ENCODE measurements at regions not wholly inside any gene's neighbourhood (a gene's known extent, or its start where the extent isn't known, plus 50 kb on each side); places are given as distances from the start of the nearest gene placed in this dataset.

- H2AFZ ChIP-seq (ENCODE audit: low read depth, low read length, severe bottlenecking): no peak overlapping the region
- H3K36me3 ChIP-seq (ENCODE audit: low read length): no peaks in the 10 kb centered on the region
- H3K4me2 ChIP-seq (ENCODE audit: low read depth, low read length, poor library complexity, severe bottlenecking): no peak overlapping the region
- H3K27ac ChIP-seq (ENCODE audit: low read depth, low read length): no peak overlapping the region
- TF ChIP-seq EZH2phosphoT487 (conservative IDR thresholded peaks at IDR 0.05; ENCODE audit: low read length) (no peak), CTCF (IDR thresholded peaks at IDR 0.05; ENCODE audit: insufficient read depth, low read length, poor library complexity, severe bottlenecking) (no peak)
- H3K9me2 ChIP-seq (replicated peaks; ENCODE audit: insufficient read depth, low read length): no peaks in the 10 kb centered on the region
- no peaks in the 10 kb centered on the region for H3K79me2 ChIP-seq (ENCODE audit: insufficient read depth, low read length)
- H4K20me1 ChIP-seq (ENCODE audit: low read depth, low read length): no peaks in the 10 kb centered on the region
- H3K9ac ChIP-seq (ENCODE audit: low read length): no peak overlapping the region
- H3K4me3 ChIP-seq (ENCODE audit: insufficient read depth, low read length, poor library complexity, severe bottlenecking): no peak overlapping the region
- no peaks in the 10 kb centered on the region for H3F3A ChIP-seq (ENCODE audit: insufficient read depth)
- no peaks in the 10 kb centered on the region for H3K27me3 ChIP-seq (ENCODE audit: low read length)
- no peaks in the 10 kb centered on the region for H3K9me3 ChIP-seq (ENCODE audit: insufficient read depth, low read length)
Observed at GRCh38 chr17:71176928-71177443, 943.8 kb upstream of the SOX9 start.

GRCh38 chr17:71180801-71181385 is 939.9 kb upstream of the SOX9 start:
- H3K79me2 ChIP-seq (ENCODE audit: insufficient read depth, low read length): no peaks in the 10 kb centered on the region
- H3K27me3 ChIP-seq (ENCODE audit: low read length): no peaks in the 10 kb centered on the region
- no peaks in the 10 kb centered on the region for H4K20me1 ChIP-seq (ENCODE audit: low read depth, low read length)
- TF ChIP-seq EZH2phosphoT487 (conservative IDR thresholded peaks at IDR 0.05; ENCODE audit: low read length): no peak
- no peak for TF ChIP-seq CTCF (IDR thresholded peaks at IDR 0.05; ENCODE audit: insufficient read depth, low read length, poor library complexity, severe bottlenecking)
- H3K27ac ChIP-seq (ENCODE audit: low read depth, low read length): no peak overlapping the region
- no peak overlapping the region for H2AFZ ChIP-seq (ENCODE audit: low read depth, low read length, severe bottlenecking)
- H3K9me2 ChIP-seq (replicated peaks; ENCODE audit: insufficient read depth, low read length): no peaks in the 10 kb centered on the region
- no peak overlapping the region for H3K4me3 ChIP-seq (ENCODE audit: insufficient read depth, low read length, poor library complexity, severe bottlenecking)
- H3K4me2 ChIP-seq (ENCODE audit: low read depth, low read length, poor library complexity, severe bottlenecking): no peak overlapping the region
- no peaks in the 10 kb centered on the region for H3K36me3 ChIP-seq (ENCODE audit: low read length)
- H3K9me3 ChIP-seq (ENCODE audit: insufficient read depth, low read length): no peaks in the 10 kb centered on the region
- H3K9ac ChIP-seq (ENCODE audit: low read length): no peak overlapping the region
- H3F3A ChIP-seq (ENCODE audit: insufficient read depth): no peaks in the 10 kb centered on the region

GRCh38 chr17:71183066-71183660 is 937.7 kb upstream of the SOX9 start:
- no peaks in the 10 kb centered on the region for H4K20me1 ChIP-seq (ENCODE audit: low read depth, low read length)
- no peaks in the 10 kb centered on the region for H3F3A ChIP-seq (ENCODE audit: insufficient read depth)
- H3K27ac ChIP-seq (ENCODE audit: low read depth, low read length): no peak overlapping the region
- H3K27me3 ChIP-seq (ENCODE audit: low read length): no peaks in the 10 kb centered on the region
- H3K79me2 ChIP-seq (ENCODE audit: insufficient read depth, low read length): no peaks in the 10 kb centered on the region
- H3K4me2 ChIP-seq (ENCODE audit: low read depth, low read length, poor library complexity, severe bottlenecking): no peak overlapping the region
- no peak overlapping the region for H3K4me3 ChIP-seq (ENCODE audit: insufficient read depth, low read length, poor library complexity, severe bottlenecking)
- no peaks in the 10 kb centered on the region for H3K9me3 ChIP-seq (ENCODE audit: insufficient read depth, low read length)
- H3K36me3 ChIP-seq (ENCODE audit: low read length): no peaks in the 10 kb centered on the region
- H3K9me2 ChIP-seq (replicated peaks; ENCODE audit: insufficient read depth, low read length): no peaks in the 10 kb centered on the region
- H2AFZ ChIP-seq (ENCODE audit: low read depth, low read length, severe bottlenecking): no peak overlapping the region
- no peak overlapping the region for H3K9ac ChIP-seq (ENCODE audit: low read length)
- TF ChIP-seq CTCF (IDR thresholded peaks at IDR 0.05; ENCODE audit: insufficient read depth, low read length, poor library complexity, severe bottlenecking) (no peak), EZH2phosphoT487 (conservative IDR thresholded peaks at IDR 0.05; ENCODE audit: low read length) (no peak)
